ENCODE measurements at regions not wholly inside any gene's neighbourhood (a gene's known extent, or its start where the extent isn't known, plus 50 kb on each side); places are given as distances from the start of the nearest gene placed in this dataset.

DNA sequence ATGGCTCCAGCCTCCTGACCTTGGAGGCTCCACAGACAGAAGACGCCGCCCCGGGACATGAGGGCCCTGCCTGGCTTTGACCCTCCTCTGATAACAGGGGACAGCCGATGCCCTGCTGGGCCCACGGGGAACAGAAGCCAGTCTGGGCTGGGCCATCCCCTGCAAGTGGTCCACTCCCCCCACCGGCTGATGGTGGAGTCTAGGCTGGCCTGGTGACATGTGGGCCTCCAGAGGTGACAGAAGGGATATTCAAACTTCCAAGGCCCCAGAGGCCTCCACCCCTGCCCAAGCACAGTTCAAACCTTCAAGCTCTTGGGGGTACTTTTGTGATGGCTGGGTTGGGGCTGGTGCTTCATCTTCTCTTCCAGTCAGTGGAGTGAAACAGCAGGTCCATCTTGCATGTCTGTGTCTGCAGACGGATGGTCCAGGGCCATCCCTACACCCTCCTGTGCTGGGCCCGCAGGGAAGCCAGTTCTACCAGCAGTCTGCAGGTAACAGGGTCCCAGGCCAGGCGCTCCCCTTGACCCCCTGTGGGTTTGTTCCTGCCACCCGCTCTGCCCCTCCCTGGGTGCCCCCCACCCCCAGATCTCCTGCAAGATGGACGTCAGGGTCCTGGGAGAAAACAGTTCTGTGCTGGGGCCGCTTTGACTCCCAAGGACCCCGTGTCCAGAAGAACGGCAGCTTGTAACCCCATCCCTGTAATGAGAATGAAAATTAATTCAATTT is 929.9 kb downstream of the BRD1 start:
- TF ChIP-seq CTCF (conservative IDR thresholded peaks at IDR 0.05; ENCODE audit: low read length) (no peak), EZH2phosphoT487 (IDR thresholded peaks at IDR 0.05; ENCODE audit: borderline replicate concordance) (no peak)
